ENCODE measurements at regions not wholly inside any gene's neighbourhood (a gene's known extent, or its start where the extent isn't known, plus 50 kb on each side); places are given as distances from the start of the nearest gene placed in this dataset.

- Histone ChIP-seq H3K9ac (ENCODE audit: low read length in 3 of 3) (no peak overlapping the region), H3K27ac (ENCODE audit: low read depth in 2 of 2, low read length in 2 of 2) (no peak overlapping the region), H3K36me3 (ENCODE audit: control insufficient read depth in 2 of 3, insufficient read depth in 3 of 3, low read length in 3 of 3) (no peaks in the 10 kb centered on the region), H3K4me3 (ENCODE audit: low read length in 3 of 3) (no peak overlapping the region), H3K27me3 (ENCODE audit: control insufficient read depth, insufficient read depth, low read length) (no peaks in the 10 kb centered on the region), H3K4me1 (ENCODE audit: control insufficient read depth in 2 of 3, insufficient read depth in 2 of 3, low read depth in 1 of 3, low read length in 3 of 3) (no peaks in the 10 kb centered on the region), H3K9me3 (ENCODE audit: control insufficient read depth in 2 of 3, insufficient read depth in 1 of 3, low read length in 3 of 3) (no peaks in the 10 kb centered on the region)
- FAIRE-seq (no peak), DNase-seq (no peak)
- TF ChIP-seq CTCF (IDR thresholded peaks at IDR 0.05; ENCODE audit: borderline replicate concordance, extremely low read depth, insufficient read depth) = no peak
- intact Hi-C loops (cut with DNase I) = no loop called here
Observed at GRCh38 chr5:108634617-108635288, 112.9 kb upstream of the FER start.

- DNase-seq = no peak
- Histone ChIP-seq H3K9ac (ENCODE audit: low read length in 3 of 3) (no peak overlapping the region), H3K27ac (ENCODE audit: low read depth in 2 of 2, low read length in 2 of 2) (no peak overlapping the region), H3K9me3 (ENCODE audit: control insufficient read depth in 2 of 3, insufficient read depth in 1 of 3, low read length in 3 of 3) (no peaks in the 10 kb centered on the region), H3K36me3 (ENCODE audit: control insufficient read depth in 2 of 3, insufficient read depth in 3 of 3, low read length in 3 of 3) (no peaks in the 10 kb centered on the region), H3K4me3 (ENCODE audit: low read length in 3 of 3) (no peak overlapping the region), H3K4me1 (ENCODE audit: control insufficient read depth in 2 of 3, insufficient read depth in 2 of 3, low read depth in 1 of 3, low read length in 3 of 3) (no peaks in the 10 kb centered on the region), H3K27me3 (ENCODE audit: control insufficient read depth, insufficient read depth, low read length) (no peaks in the 10 kb centered on the region)
- intact Hi-C loops (cut with DNase I) = no loop called here
- TF ChIP-seq CTCF (IDR thresholded peaks at IDR 0.05; ENCODE audit: borderline replicate concordance, extremely low read depth, insufficient read depth) = no peak
- no peak for FAIRE-seq
Observed at GRCh38 chr5:108634010-108634616, 113.6 kb upstream of the FER start.

GRCh38 chr5:108629779-108630528 is 117.7 kb upstream of the FER start:
- intact Hi-C loops (cut with DNase I) = no loop called here
- no peaks in the 10 kb centered on the region for H3K36me3 ChIP-seq (ENCODE audit: control insufficient read depth in 2 of 3, insufficient read depth in 3 of 3, low read length in 3 of 3)
- H3K27me3 ChIP-seq (ENCODE audit: control insufficient read depth, insufficient read depth, low read length) = no peaks in the 10 kb centered on the region
- no peak overlapping the region for H3K9ac ChIP-seq (ENCODE audit: low read length in 3 of 3)
- TF ChIP-seq CTCF (IDR thresholded peaks at IDR 0.05; ENCODE audit: borderline replicate concordance, extremely low read depth, insufficient read depth) = no peak
- no peak overlapping the region for H3K27ac ChIP-seq (ENCODE audit: low read depth in 2 of 2, low read length in 2 of 2)
- no peaks in the 10 kb centered on the region for H3K9me3 ChIP-seq (ENCODE audit: control insufficient read depth in 2 of 3, insufficient read depth in 1 of 3, low read length in 3 of 3)
- no peak for DNase-seq
- FAIRE-seq = no peak
- no peaks in the 10 kb centered on the region for H3K4me1 ChIP-seq (ENCODE audit: control insufficient read depth in 2 of 3, insufficient read depth in 2 of 3, low read depth in 1 of 3, low read length in 3 of 3)
- H3K4me3 ChIP-seq (ENCODE audit: low read length in 3 of 3) = no peak overlapping the region

Measured in kidney (tissue), 13 donors.